Natural killer cell (primary cell): ENCODE measurements at regions not wholly inside any gene's neighbourhood (a gene's known extent, or its start where the extent isn't known, plus 50 kb on each side); places are given as distances from the start of the nearest gene placed in this dataset.

Experiments
- ATAC-seq, 3 donors: fragments of 150-1000 bp in 2 of 3; fragments of 200-7000 bp in 1 of 3; cut with Tn5 transposase; 1 replicate in 1 of 3; 2 replicates in 2 of 3; pipeline ENCODE4 v1.10.0; 2021; ENCODE audit warnings: mild to moderate bottlenecking in 2 of 3, moderate library complexity in 2 of 3
- DNase-seq, 2 donors: peaks; one replicate each; pipeline versions ENCODE4 v3.0.0 to v3.0.0-alpha.2; 2013 to 2021; ENCODE audit warnings: mixed read lengths in 1 of 2
- H3K27ac ChIP-seq: one replicate; pipeline ENCODE4 v1.5.1; 2013; ENCODE audit warnings: mild to moderate bottlenecking, low read length
- H3K27me3 ChIP-seq: one replicate; pipeline ENCODE4 v1.6.1; 2013; ENCODE audit warnings: low read length; ENCODE audit not compliant: control insufficient read depth, insufficient read depth
- H3K36me3 ChIP-seq: one replicate; pipeline ENCODE4 v1.6.1; 2013; ENCODE audit warnings: low read length; ENCODE audit not compliant: control insufficient read depth, insufficient read depth
- H3K4me1 ChIP-seq: one replicate; pipeline ENCODE4 v1.6.1; 2013; ENCODE audit warnings: low read length; ENCODE audit not compliant: control insufficient read depth, insufficient read depth
- H3K4me3 ChIP-seq: one replicate; pipeline ENCODE4 v1.5.1; 2013; ENCODE audit warnings: low read length
- H3K9me3 ChIP-seq: one replicate; pipeline ENCODE4 v1.6.1; 2013; ENCODE audit warnings: low read length; ENCODE audit not compliant: control insufficient read depth, insufficient read depth
- H3K27ac Mint-ChIP-seq, 2 donors: one replicate each; pipeline ENCODE4 v1.8.0; 2022; ENCODE audit warnings: mild to moderate bottlenecking in 2 of 2, mixed read lengths in 2 of 2, moderate library complexity in 1 of 2
- H3K27me3 Mint-ChIP-seq, 2 donors: one replicate each; pipeline ENCODE4 v1.8.0; 2022; ENCODE audit warnings: low read depth in 2 of 2, mixed read lengths in 2 of 2
- H3K36me3 Mint-ChIP-seq: one replicate; pipeline ENCODE4 v1.8.0; 2022; ENCODE audit warnings: mixed read lengths
- H3K4me1 Mint-ChIP-seq, 2 donors: one replicate each; pipeline ENCODE4 v1.8.0; 2022; ENCODE audit warnings: mixed read lengths in 2 of 2
- H3K4me3 Mint-ChIP-seq: one replicate; pipeline ENCODE4 v1.8.0; 2022; ENCODE audit warnings: mild to moderate bottlenecking, moderate library complexity, mixed read lengths
- H3K9me3 Mint-ChIP-seq, 2 donors: one replicate each; pipeline ENCODE4 v1.8.0; 2022; ENCODE audit warnings: mixed read lengths in 2 of 2
- CTCF ChIP-seq: fragments of 200-600 bp; IDR thresholded peaks from one replicate; pipeline ENCODE4 v1.8.0; 2022; ENCODE audit warnings: antibody characterized with exemption
- WGBS: methylation state at CpG from one replicate; pipeline ENCODE4 v1.1.7; 2013; ENCODE audit warnings: missing lambda C conversion rate; ENCODE audit not compliant: insufficient coverage; 5-methylcytosine and 5-hydroxymethylcytosine counted together
- intact Hi-C: fragments of 100-400 bp; cut with micrococcal nuclease; formaldehyde crosslinking; loops from one replicate; pipeline ENCODE4 v1.14.2; 2022

- H3K27ac Mint-ChIP-seq, result no peak overlapping the region
- H3K36me3 Mint-ChIP-seq, result no peaks in the 10 kb centered on the region
- H3K27ac ChIP-seq, result no peak overlapping the region
- H3K4me3 Mint-ChIP-seq, result no peak overlapping the region
- no peaks in the 10 kb centered on the region for H3K9me3 Mint-ChIP-seq
- H3K4me1 Mint-ChIP-seq, result no peaks in the 10 kb centered on the region
- DNase-seq (no peak), ATAC-seq (no peak)
- peaks cover 4 to 22% of the 10 kb centered on the region in 2 donors for H3K27me3 Mint-ChIP-seq
- H3K9me3 ChIP-seq, result no peaks in the 10 kb centered on the region
- intact Hi-C loops, result no loop called here
- no peak for TF ChIP-seq CTCF
- 93% methylated on average over 8 of the region's 8 CpGs for WGBS
- H3K4me3 ChIP-seq, result no peak overlapping the region
- no peaks in the 10 kb centered on the region for H3K36me3 ChIP-seq
- no peaks in the 10 kb centered on the region for H3K27me3 ChIP-seq
- no peaks in the 10 kb centered on the region for H3K4me1 ChIP-seq
Measured at GRCh38 chr9:89789922-89790510, 185.2 kb downstream of the GADD45G start.

GRCh38 chr9:89790542-89791109 lies 185.8 kb downstream of the GADD45G start:
- WGBS, result 98% methylated on average over 2 of the region's 2 CpGs
- H3K4me1 Mint-ChIP-seq, result no peaks in the 10 kb centered on the region

GRCh38 chr9:89791754-89792153 lies 186.9 kb downstream of the GADD45G start:
- Mint-ChIP-seq H3K27me3 (peaks cover 0 to 12% of the 10 kb centered on the region in 2 donors), H3K9me3 (no peaks in the 10 kb centered on the region), H3K27ac (no peak overlapping the region), H3K4me3 (no peak overlapping the region), H3K36me3 (no peaks in the 10 kb centered on the region), H3K4me1 (no peaks in the 10 kb centered on the region)
- Histone ChIP-seq H3K4me1 (no peaks in the 10 kb centered on the region), H3K27ac (no peak overlapping the region), H3K27me3 (no peaks in the 10 kb centered on the region), H3K9me3 (no peaks in the 10 kb centered on the region), H3K4me3 (no peak overlapping the region), H3K36me3 (no peaks in the 10 kb centered on the region)
- 82% methylated on average over 8 of the region's 8 CpGs for WGBS
- intact Hi-C loops, result no loop called here
- no peak for ATAC-seq
- TF ChIP-seq CTCF, result no peak
- DNase-seq, result no peak

More at GRCh38 chr9:89790542-89791109, 185.8 kb downstream of the GADD45G start:
- no peaks in the 10 kb centered on the region for H3K9me3 ChIP-seq
- Mint-ChIP-seq H3K9me3 (no peaks in the 10 kb centered on the region), H3K27me3 (peaks cover 0 to 22% of the 10 kb centered on the region in 2 donors), H3K36me3 (no peaks in the 10 kb centered on the region), H3K4me3 (no peak overlapping the region), H3K27ac (no peak overlapping the region)
- H3K27me3 ChIP-seq, result no peaks in the 10 kb centered on the region
- no peaks in the 10 kb centered on the region for H3K36me3 ChIP-seq
- no peak overlapping the region for H3K4me3 ChIP-seq
- DNase-seq, result no peak
- TF ChIP-seq CTCF, result no peak
- no peaks in the 10 kb centered on the region for H3K4me1 ChIP-seq
- ATAC-seq, result peak in 1 of 3 donors; percentile 41
- no peak overlapping the region for H3K27ac ChIP-seq
- intact Hi-C loops, result no loop called here
